ENCODE measurements at regions not wholly inside any gene's neighbourhood (a gene's known extent, or its start where the extent isn't known, plus 50 kb on each side); places are given as distances from the start of the nearest gene placed in this dataset.

- Histone ChIP-seq H3K27ac (no peak overlapping the region), H3K4me1 (no peaks in the 10 kb centered on the region), H3K27me3 (no peaks in the 10 kb centered on the region), H3K36me3 (no peaks in the 10 kb centered on the region), H3K4me3 (no peak overlapping the region), H3K9me3 (no peaks in the 10 kb centered on the region)
- ATAC-seq, result no peak
- no peak for TF ChIP-seq CTCF (IDR thresholded peaks at IDR 0.05)
- intact Hi-C loops (cut with DNase I), result no loop called here
- no peak for DNase-seq
Observed at GRCh38 chr3:139248593-139249255, 95.1 kb upstream of the MRPS22 start.

GRCh38 chr3:139251529-139251928 lies 92.3 kb upstream of the MRPS22 start:
- no peaks in the 10 kb centered on the region for H3K9me3 ChIP-seq
- peak; percentile 73 for DNase-seq
- TF ChIP-seq CTCF (IDR thresholded peaks at IDR 0.05), result no peak
- intact Hi-C loops (cut with DNase I), result no loop called here
- no peaks in the 10 kb centered on the region for H3K27me3 ChIP-seq
- H3K4me3 ChIP-seq, result no peak overlapping the region
- no peak overlapping the region for H3K27ac ChIP-seq
- ATAC-seq, result peak; percentile 90
- no peaks in the 10 kb centered on the region for H3K4me1 ChIP-seq
- no peaks in the 10 kb centered on the region for H3K36me3 ChIP-seq

- DNase-seq (peak; percentile 68), ATAC-seq (peak; percentile 58)
- no peak overlapping the region for H3K27ac ChIP-seq
- H3K27me3 ChIP-seq, result no peaks in the 10 kb centered on the region
- TF ChIP-seq CTCF (IDR thresholded peaks at IDR 0.05), result no peak
- H3K36me3 ChIP-seq, result no peaks in the 10 kb centered on the region
- no peaks in the 10 kb centered on the region for H3K9me3 ChIP-seq
- intact Hi-C loops (cut with DNase I), result no loop called here
- H3K4me1 ChIP-seq, result no peaks in the 10 kb centered on the region
- no peak overlapping the region for H3K4me3 ChIP-seq
Observed at GRCh38 chr3:139252719-139253118, 91.1 kb upstream of the MRPS22 start.

GRCh38 chr3:139258276-139258675 lies 85.5 kb upstream of the MRPS22 start:
- H3K9me3 ChIP-seq, result no peaks in the 10 kb centered on the region
- no peaks in the 10 kb centered on the region for H3K36me3 ChIP-seq
- no peak for TF ChIP-seq CTCF (IDR thresholded peaks at IDR 0.05)
- DNase-seq (no peak), ATAC-seq (no peak)
- H3K27ac ChIP-seq, result no peak overlapping the region
- H3K27me3 ChIP-seq, result no peaks in the 10 kb centered on the region
- no peaks in the 10 kb centered on the region for H3K4me1 ChIP-seq
- H3K4me3 ChIP-seq, result no peak overlapping the region
- intact Hi-C loops (cut with DNase I), result no loop called here

- H3K4me1 ChIP-seq, result no peaks in the 10 kb centered on the region
- no peaks in the 10 kb centered on the region for H3K9me3 ChIP-seq
- DNase-seq, result no peak
- no peaks in the 10 kb centered on the region for H3K27me3 ChIP-seq
- H3K4me3 ChIP-seq, result no peak overlapping the region
- H3K36me3 ChIP-seq, result no peaks in the 10 kb centered on the region
- no peak for TF ChIP-seq CTCF (IDR thresholded peaks at IDR 0.05)
- no peak overlapping the region for H3K27ac ChIP-seq
- intact Hi-C loops (cut with DNase I), result no loop called here
- ATAC-seq, result no peak
Observed at GRCh38 chr3:139259398-139259797, 84.4 kb upstream of the MRPS22 start.

GRCh38 chr3:139260041-139260486 lies 83.8 kb upstream of the MRPS22 start:
- no peaks in the 10 kb centered on the region for H3K36me3 ChIP-seq
- TF ChIP-seq CTCF (IDR thresholded peaks at IDR 0.05), result no peak
- H3K4me1 ChIP-seq, result no peaks in the 10 kb centered on the region
- no peaks in the 10 kb centered on the region for H3K27me3 ChIP-seq
- ATAC-seq (no peak), DNase-seq (no peak)
- intact Hi-C loops (cut with DNase I), result no loop called here
- no peak overlapping the region for H3K27ac ChIP-seq
- H3K9me3 ChIP-seq, result no peaks in the 10 kb centered on the region
- no peak overlapping the region for H3K4me3 ChIP-seq

All from upper lobe of right lung (tissue), 1 donor.